Vagina (tissue), 2 donors: ENCODE measurements at regions not wholly inside any gene's neighbourhood (a gene's known extent, or its start where the extent isn't known, plus 50 kb on each side); places are given as distances from the start of the nearest gene placed in this dataset.

Source experiments
- DNase-seq, 2 donors: peaks; one replicate each; pipeline ENCODE4 v3.0.0-alpha.2; 2017; ENCODE audit errors: extremely low spot score in 2 of 2
- H3K27ac ChIP-seq: fragments of 200-600 bp; sonication (generic); one replicate; pipeline ENCODE4 v1.5.1; 2019
- H3K27me3 ChIP-seq: fragments of 200-600 bp; sonication (generic); one replicate; pipeline ENCODE4 v1.5.1; 2019
- H3K36me3 ChIP-seq, 2 donors: fragments of 200-600 bp; sonication (generic); one replicate each; pipeline ENCODE4 v1.5.1; 2017 to 2019
- H3K4me1 ChIP-seq: fragments of 200-600 bp; sonication (generic); one replicate; pipeline ENCODE4 v1.5.1; 2019
- H3K4me3 ChIP-seq, 2 donors: fragments of 200-600 bp; sonication (generic); 1 replicate in 1 of 2; 2 replicates in 1 of 2; pipeline ENCODE4 v1.5.1; 2016 to 2019
- H3K9me3 ChIP-seq: fragments of 200-600 bp; sonication (generic); one replicate; pipeline ENCODE4 v1.5.1; 2019
- POLR2A ChIP-seq, 2 donors: fragments of 450-650 bp; IDR thresholded peaks; one replicate each; pipeline ENCODE4 v1.6.1; 2017; ENCODE audit warnings: antibody characterized with exemption in 2 of 2, mild to moderate bottlenecking in 2 of 2, moderate library complexity in 2 of 2
- POLR2AphosphoS5 ChIP-seq, 2 donors: sonication (generic); formaldehyde crosslinking; IDR thresholded peaks; one replicate each; pipeline ENCODE4 v1.9.0; 2017; ENCODE audit warnings: antibody characterized with exemption in 2 of 2, mild to moderate bottlenecking in 2 of 2, low read depth in 1 of 2; ENCODE audit not compliant: insufficient read depth in 1 of 2
- intact Hi-C: fragments of 100-400 bp; cut with DNase I; formaldehyde crosslinking; loops from one replicate; pipeline ENCODE4 v1.15.1; 2023
- TF ChIP-seq, protein P1 (sequence below), 3 experiments: fragments of 450-650 bp in 2 of 3; fragments of 200-600 bp in 1 of 3; sonication (generic) in 1 of 3; IDR thresholded peaks; one replicate each; pipeline ENCODE4 v1.5.1; 2017 to 2019; ENCODE audit warnings: antibody characterized with exemption in 3 of 3, mild to moderate bottlenecking in 2 of 3, moderate library complexity in 2 of 3

- Histone ChIP-seq H3K4me1 (no peaks in the 10 kb centered on the region), H3K4me3 (no peak overlapping the region), H3K9me3 (no peaks in the 10 kb centered on the region), H3K27ac (no peak overlapping the region), H3K27me3 (no peaks in the 10 kb centered on the region), H3K36me3 (no peaks in the 10 kb centered on the region)
- TF ChIP-seq POLR2A (IDR thresholded peaks at IDR 0.05) (no peak), POLR2AphosphoS5 (IDR thresholded peaks at IDR 0.05; ENCODE audit: insufficient read depth in 1 of 2, low read depth in 1 of 2) (no peak)
- TF ChIP-seq, protein P1, sequence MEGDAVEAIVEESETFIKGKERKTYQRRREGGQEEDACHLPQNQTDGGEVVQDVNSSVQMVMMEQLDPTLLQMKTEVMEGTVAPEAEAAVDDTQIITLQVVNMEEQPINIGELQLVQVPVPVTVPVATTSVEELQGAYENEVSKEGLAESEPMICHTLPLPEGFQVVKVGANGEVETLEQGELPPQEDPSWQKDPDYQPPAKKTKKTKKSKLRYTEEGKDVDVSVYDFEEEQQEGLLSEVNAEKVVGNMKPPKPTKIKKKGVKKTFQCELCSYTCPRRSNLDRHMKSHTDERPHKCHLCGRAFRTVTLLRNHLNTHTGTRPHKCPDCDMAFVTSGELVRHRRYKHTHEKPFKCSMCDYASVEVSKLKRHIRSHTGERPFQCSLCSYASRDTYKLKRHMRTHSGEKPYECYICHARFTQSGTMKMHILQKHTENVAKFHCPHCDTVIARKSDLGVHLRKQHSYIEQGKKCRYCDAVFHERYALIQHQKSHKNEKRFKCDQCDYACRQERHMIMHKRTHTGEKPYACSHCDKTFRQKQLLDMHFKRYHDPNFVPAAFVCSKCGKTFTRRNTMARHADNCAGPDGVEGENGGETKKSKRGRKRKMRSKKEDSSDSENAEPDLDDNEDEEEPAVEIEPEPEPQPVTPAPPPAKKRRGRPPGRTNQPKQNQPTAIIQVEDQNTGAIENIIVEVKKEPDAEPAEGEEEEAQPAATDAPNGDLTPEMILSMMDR (IDR thresholded peaks at IDR 0.05): no peak
- intact Hi-C loops: no loop called here
- no peak for DNase-seq
Observed at GRCh38 chr9:4435197-4435596, 55.1 kb upstream of the SLC1A1 start.

GRCh38 chr9:4433379-4433778 is 56.9 kb upstream of the SLC1A1 start:
- no peak for DNase-seq
- intact Hi-C loops: no loop called here
- Histone ChIP-seq H3K4me3 (no peak overlapping the region), H3K27ac (no peak overlapping the region), H3K9me3 (no peaks in the 10 kb centered on the region), H3K27me3 (no peaks in the 10 kb centered on the region), H3K36me3 (no peaks in the 10 kb centered on the region), H3K4me1 (no peaks in the 10 kb centered on the region)
- TF ChIP-seq, protein P1 (IDR thresholded peaks at IDR 0.05): no peak
- no peak for TF ChIP-seq POLR2AphosphoS5 (IDR thresholded peaks at IDR 0.05; ENCODE audit: insufficient read depth in 1 of 2, low read depth in 1 of 2)
- TF ChIP-seq POLR2A (IDR thresholded peaks at IDR 0.05): no peak

GRCh38 chr9:4430432-4431261 is 59.6 kb upstream of the SLC1A1 start:
- Histone ChIP-seq H3K4me3 (no peak overlapping the region), H3K36me3 (no peaks in the 10 kb centered on the region), H3K4me1 (no peaks in the 10 kb centered on the region), H3K9me3 (no peaks in the 10 kb centered on the region), H3K27ac (no peak overlapping the region), H3K27me3 (no peaks in the 10 kb centered on the region)
- TF ChIP-seq POLR2A (IDR thresholded peaks at IDR 0.05) (no peak), POLR2AphosphoS5 (IDR thresholded peaks at IDR 0.05; ENCODE audit: insufficient read depth in 1 of 2, low read depth in 1 of 2) (no peak)
- TF ChIP-seq, protein P1 (IDR thresholded peaks at IDR 0.05): no peak
- DNase-seq: no peak
- intact Hi-C loops: no loop called here

DNA sequence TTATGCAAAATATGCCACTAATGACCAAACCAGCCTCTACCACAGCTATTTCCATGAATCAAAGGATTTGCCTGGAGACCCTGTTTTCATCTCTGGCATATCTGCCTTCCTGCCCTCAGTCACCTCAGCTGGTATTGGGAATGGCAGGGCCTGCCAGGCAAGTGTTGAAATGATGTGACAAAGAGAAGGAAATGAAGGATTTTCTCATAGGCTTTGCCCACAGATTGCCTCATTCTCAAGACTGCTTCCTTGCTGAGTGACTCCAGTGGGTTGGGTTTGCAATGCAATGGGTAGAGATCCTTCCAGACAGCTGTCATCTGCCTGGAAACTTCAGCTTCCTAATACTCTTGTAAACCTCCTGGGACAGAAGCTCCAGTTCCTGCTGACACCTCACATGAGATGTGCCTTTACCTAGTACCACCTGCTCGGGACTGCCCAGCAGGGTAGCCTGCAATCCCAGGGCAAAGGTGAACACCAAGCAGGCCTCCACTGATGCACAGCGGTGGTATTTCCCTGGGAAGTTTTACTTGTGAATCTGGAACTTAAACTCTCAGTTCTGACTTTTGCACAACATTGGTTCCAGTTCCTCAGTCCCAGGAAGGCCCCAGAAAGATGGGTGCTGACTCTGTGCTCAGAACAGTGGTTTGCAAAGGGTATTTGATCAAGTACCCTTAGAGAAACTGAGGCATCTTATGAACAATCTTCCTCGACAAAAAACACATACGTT is 64.8 kb upstream of the SLC1A1 start:
- Histone ChIP-seq H3K9me3 (no peaks in the 10 kb centered on the region), H3K4me3 (no peak overlapping the region), H3K36me3 (no peaks in the 10 kb centered on the region), H3K27ac (no peak overlapping the region), H3K27me3 (no peaks in the 10 kb centered on the region), H3K4me1 (peaks cover 5% of the 10 kb centered on the region)
- intact Hi-C loops: no loop called here
- no peak for DNase-seq
- TF ChIP-seq POLR2AphosphoS5 (IDR thresholded peaks at IDR 0.05; ENCODE audit: insufficient read depth in 1 of 2, low read depth in 1 of 2): no peak
- TF ChIP-seq POLR2A (IDR thresholded peaks at IDR 0.05): no peak

DNA sequence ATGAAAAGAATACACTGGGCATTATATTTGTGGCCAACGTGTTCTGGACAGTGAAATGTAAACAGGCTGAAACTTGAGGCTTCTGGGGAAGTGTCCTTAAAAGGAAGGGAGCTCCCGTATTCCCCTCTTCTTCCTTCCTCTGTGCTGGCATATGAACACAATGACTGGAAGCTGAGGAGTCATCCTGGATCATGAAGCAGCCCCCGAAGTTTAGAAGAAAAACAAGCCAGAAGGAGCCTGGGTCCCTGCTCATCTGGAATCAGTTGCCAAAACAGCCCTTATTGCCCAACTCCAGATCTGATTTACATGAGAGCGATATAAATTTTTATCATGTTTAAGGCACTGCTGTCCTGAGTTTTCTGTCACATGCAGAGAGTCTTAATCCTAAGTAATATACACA is 65.4 kb upstream of the SLC1A1 start:
- no peak overlapping the region for H3K27ac ChIP-seq
- TF ChIP-seq POLR2A (IDR thresholded peaks at IDR 0.05) (no peak), POLR2AphosphoS5 (IDR thresholded peaks at IDR 0.05; ENCODE audit: insufficient read depth in 1 of 2, low read depth in 1 of 2) (no peak)
- TF ChIP-seq, protein P1 (IDR thresholded peaks at IDR 0.05): no peak
- intact Hi-C loops: no loop called here
- no peaks in the 10 kb centered on the region for H3K9me3 ChIP-seq
- no peaks in the 10 kb centered on the region for H3K36me3 ChIP-seq
- no peaks in the 10 kb centered on the region for H3K27me3 ChIP-seq
- DNase-seq: no peak
- H3K4me3 ChIP-seq: no peak overlapping the region
- H3K4me1 ChIP-seq: peaks cover 5% of the 10 kb centered on the region
